Endothelial cell of umbilical vein (primary cell): ENCODE measurements at regions not wholly inside any gene's neighbourhood (a gene's known extent, or its start where the extent isn't known, plus 50 kb on each side); places are given as distances from the start of the nearest gene placed in this dataset.

ENCODE experiments used
- EZH2 ChIP-seq: IDR thresholded peaks from 2 replicates; pipeline ENCODE4 v1.6.1; 2012; ENCODE audit warnings: borderline replicate concordance, low read depth, mild to moderate bottlenecking, moderate library complexity, low read length, inconsistent platforms; ENCODE audit not compliant: severe bottlenecking
- FOS ChIP-seq: IDR thresholded peaks from 2 replicates; pipeline ENCODE4 v1.6.1; 2011; ENCODE audit warnings: mild to moderate bottlenecking, low read length, moderate library complexity, borderline replicate concordance; ENCODE audit not compliant: insufficient read depth
- GATA2 ChIP-seq: IDR thresholded peaks from 2 replicates; pipeline ENCODE4 v1.7.0; 2011; ENCODE audit warnings: low read depth, mild to moderate bottlenecking, moderate library complexity, mixed read lengths, low read length; ENCODE audit not compliant: insufficient read length, insufficient read depth
- POLR2A ChIP-seq: IDR thresholded peaks from 2 replicates; pipeline ENCODE4 v1.6.1; 2012; ENCODE audit warnings: low read depth, mild to moderate bottlenecking, control low read depth, low read length
- POLR2AphosphoS5 ChIP-seq: IDR thresholded peaks from 2 replicates; pipeline ENCODE4 v1.6.1; 2012; ENCODE audit warnings: low read depth, mild to moderate bottlenecking, control low read depth, low read length, moderate library complexity; ENCODE audit not compliant: insufficient read depth
- TF ChIP-seq, protein P1 (sequence below): IDR thresholded peaks from 2 replicates; pipeline ENCODE4 v1.6.1; 2011; ENCODE audit not compliant: insufficient read depth, insufficient read length
- TF ChIP-seq, protein P2 (sequence below), 2 donors: IDR thresholded peaks; 1 replicate in 1 of 2; 2 replicates in 1 of 2; pipeline ENCODE4 v1.5.1; 2011; ENCODE audit warnings: low read length in 2 of 2, mild to moderate bottlenecking in 2 of 2, moderate library complexity in 2 of 2, control low read depth in 1 of 2, inconsistent platforms in 1 of 2, low read depth in 1 of 2; ENCODE audit not compliant: insufficient read depth in 1 of 2; ENCODE audit errors: extremely low read depth in 1 of 2

DNA sequence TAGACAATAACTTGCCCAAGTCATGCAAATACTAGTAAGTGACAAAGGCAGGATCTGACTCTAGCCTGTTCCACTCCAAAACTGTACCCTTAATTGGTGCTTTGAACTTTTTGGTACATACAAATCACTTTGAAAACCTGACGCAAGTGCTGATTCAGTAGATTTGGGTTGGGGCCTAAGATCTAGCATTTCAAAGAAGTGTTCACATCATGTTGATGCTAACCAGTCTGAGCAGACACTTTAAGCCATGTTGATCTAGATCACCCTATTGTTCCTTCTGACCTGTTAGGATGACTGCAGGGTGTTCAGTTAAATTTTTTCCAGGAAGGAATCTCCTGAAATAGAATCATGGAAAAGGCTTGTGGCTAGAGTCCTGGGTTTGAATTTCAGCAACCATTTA lies 57.7 kb upstream of the CPEB4 start:
- TF ChIP-seq, protein P1, sequence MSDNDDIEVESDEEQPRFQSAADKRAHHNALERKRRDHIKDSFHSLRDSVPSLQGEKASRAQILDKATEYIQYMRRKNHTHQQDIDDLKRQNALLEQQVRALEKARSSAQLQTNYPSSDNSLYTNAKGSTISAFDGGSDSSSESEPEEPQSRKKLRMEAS = no peak
- TF ChIP-seq, protein P2, sequence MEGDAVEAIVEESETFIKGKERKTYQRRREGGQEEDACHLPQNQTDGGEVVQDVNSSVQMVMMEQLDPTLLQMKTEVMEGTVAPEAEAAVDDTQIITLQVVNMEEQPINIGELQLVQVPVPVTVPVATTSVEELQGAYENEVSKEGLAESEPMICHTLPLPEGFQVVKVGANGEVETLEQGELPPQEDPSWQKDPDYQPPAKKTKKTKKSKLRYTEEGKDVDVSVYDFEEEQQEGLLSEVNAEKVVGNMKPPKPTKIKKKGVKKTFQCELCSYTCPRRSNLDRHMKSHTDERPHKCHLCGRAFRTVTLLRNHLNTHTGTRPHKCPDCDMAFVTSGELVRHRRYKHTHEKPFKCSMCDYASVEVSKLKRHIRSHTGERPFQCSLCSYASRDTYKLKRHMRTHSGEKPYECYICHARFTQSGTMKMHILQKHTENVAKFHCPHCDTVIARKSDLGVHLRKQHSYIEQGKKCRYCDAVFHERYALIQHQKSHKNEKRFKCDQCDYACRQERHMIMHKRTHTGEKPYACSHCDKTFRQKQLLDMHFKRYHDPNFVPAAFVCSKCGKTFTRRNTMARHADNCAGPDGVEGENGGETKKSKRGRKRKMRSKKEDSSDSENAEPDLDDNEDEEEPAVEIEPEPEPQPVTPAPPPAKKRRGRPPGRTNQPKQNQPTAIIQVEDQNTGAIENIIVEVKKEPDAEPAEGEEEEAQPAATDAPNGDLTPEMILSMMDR (IDR thresholded peaks at IDR 0.05; ENCODE audit: extremely low read depth in 1 of 2, insufficient read depth in 1 of 2, low read depth in 1 of 2, low read length in 2 of 2) = no peak
- TF ChIP-seq EZH2 = no peak
- TF ChIP-seq POLR2AphosphoS5 = no peak
- TF ChIP-seq POLR2A = no peak
- TF ChIP-seq FOS = no peak
- TF ChIP-seq GATA2 = no peak
